GM12878 (cell line): ENCODE measurements at regions not wholly inside any gene's neighbourhood (a gene's known extent, or its start where the extent isn't known, plus 50 kb on each side); places are given as distances from the start of the nearest gene placed in this dataset.

Experiments used
- ATAC-seq: fragments of 200-7000 bp; cut with Tn5 transposase; 3 replicates; pipeline ENCODE4 v1.9.1; 2020; ENCODE audit warnings: mild to moderate bottlenecking, moderate library complexity
- BruUV-seq: library from RNA; stranded (reverse); fragments of 400-500 nt; replicated peaks from 2 replicates; lab custom pipeline; 2021; lab: Mats Ljungman, UMichigan
- CTCF ChIA-PET: fragments of 300-600 bp; sonication (Branson Sonifier 250); formaldehyde crosslinking; extraction: SDS; loops from one replicate; lab custom pipeline; 2021; ENCODE audit warnings: inconsistent platforms; lab: Yijun Ruan, JAX
- POLR2A ChIA-PET: fragments of 350-600 bp; formaldehyde crosslinking; extraction: SDS; loops from one replicate; lab custom pipeline; 2021; ENCODE audit warnings: inconsistent platforms; lab: Charles Lee
- RAD21 ChIA-PET: fragments of 300-600 bp; sonication (Branson Sonifier 250); formaldehyde crosslinking; loops from one replicate; lab custom pipeline; 2023; ENCODE audit warnings: antibody characterized with exemption; ENCODE audit not compliant: unreplicated experiment; lab: Charles Lee
- SMC1A ChIA-PET: fragments of 300-600 bp; sonication (Branson Sonifier 250); formaldehyde crosslinking; loops from one replicate; lab custom pipeline; 2023; ENCODE audit not compliant: unreplicated experiment, uncharacterized antibody; lab: Charles Lee
- DNase-seq: peaks from one replicate; pipeline ENCODE4 v3.0.0-alpha.2; 2011; ENCODE audit warnings: low read depth, low spot score
- FAIRE-seq: peaks from 3 replicates; lab custom pipeline; 2011; peaks lifted over from hg19 to GRCh38; lab: Jason Lieb, UNC
- H2AFZ ChIP-seq: 2 replicates; pipeline ENCODE4 v1.6.0; 2011; ENCODE audit warnings: low read depth, low read length, control low read depth; ENCODE audit not compliant: control insufficient read depth
- H3K27ac ChIP-seq: 2 replicates; pipeline ENCODE4 v1.5.1; 2011; ENCODE audit warnings: control low read depth; ENCODE audit not compliant: control insufficient read depth, insufficient read depth
- H3K27me3 ChIP-seq, 2 experiments: replicated peaks in 1 of 2; 2 replicates each; pipeline versions ENCODE4 v1.6.0 to v1.6.1; 2011; ENCODE audit warnings: low read length in 1 of 2; ENCODE audit not compliant: control insufficient read depth in 2 of 2, insufficient read depth in 2 of 2
- H3K36me3 ChIP-seq, 2 experiments: 2 replicates each; pipeline ENCODE4 v1.5.1; 2011; ENCODE audit warnings: low read length in 1 of 2; ENCODE audit not compliant: control insufficient read depth in 2 of 2, insufficient read depth in 2 of 2
- H3K4me1 ChIP-seq: 2 replicates; pipeline ENCODE4 v1.6.1; 2011; ENCODE audit warnings: mild to moderate bottlenecking, low read length, moderate library complexity, mixed read lengths; ENCODE audit not compliant: control insufficient read depth, insufficient read depth
- H3K4me2 ChIP-seq: 2 replicates; pipeline ENCODE4 v1.6.0; 2011; ENCODE audit warnings: control low read depth; ENCODE audit not compliant: control insufficient read depth, insufficient read depth
- H3K4me3 ChIP-seq: fragments of 200-600 bp; sonication (generic); 2 replicates; pipeline ENCODE4 v1.5.1; 2016
- H3K79me2 ChIP-seq: 2 replicates; pipeline ENCODE4 v1.6.0; 2011; ENCODE audit warnings: low read length; ENCODE audit not compliant: control insufficient read depth, insufficient read depth
- H3K9ac ChIP-seq: 2 replicates; pipeline ENCODE4 v1.8.0; 2011; ENCODE audit warnings: low read length, control low read depth, mixed read lengths; ENCODE audit not compliant: control insufficient read depth, insufficient read depth
- H3K9me3 ChIP-seq: replicated peaks from 3 replicates; pipeline ENCODE4 v1.5.1; 2011; ENCODE audit warnings: mild to moderate bottlenecking, low read length; ENCODE audit not compliant: control insufficient read depth, insufficient read depth
- H4K20me1 ChIP-seq: 2 replicates; pipeline ENCODE4 v1.6.0; 2011; ENCODE audit not compliant: control insufficient read depth, insufficient read depth
- BCL11A ChIP-seq: IDR thresholded peaks from 2 replicates; pipeline ENCODE4 v1.6.1; 2011; ENCODE audit warnings: low read depth, low read length
- BHLHE40 ChIP-seq, 2 experiments: fragments of 450-650 bp in 1 of 2; IDR thresholded peaks; 2 replicates each; pipeline ENCODE4 v1.6.1; 2011 to 2017; ENCODE audit warnings: low read depth in 2 of 2, borderline replicate concordance in 1 of 2, improper control_type of control experiment in 1 of 2, low read length in 1 of 2, mild to moderate bottlenecking in 1 of 2
- CBX5 ChIP-seq: sonication (generic); IDR thresholded peaks from 2 replicates; pipeline ENCODE4 v1.6.1; 2016; ENCODE audit warnings: low read depth, moderate library complexity, mild to moderate bottlenecking, inconsistent platforms
- CREM ChIP-seq: IDR thresholded peaks from 2 replicates; pipeline ENCODE4 v1.6.1; 2014; ENCODE audit warnings: antibody characterized with exemption, low read depth
- ESRRA ChIP-seq: IDR thresholded peaks from 2 replicates; pipeline ENCODE4 v1.6.1; 2012; ENCODE audit warnings: mild to moderate bottlenecking, low read length, improper control_type of control experiment
- JUNB ChIP-seq: IDR thresholded peaks from 2 replicates; pipeline ENCODE4 v1.6.1; 2016; ENCODE audit warnings: antibody characterized with exemption, mild to moderate bottlenecking
- MAX ChIP-seq: IDR thresholded peaks from 2 replicates; pipeline ENCODE4 v1.6.1; 2012; ENCODE audit warnings: low read depth, low read length, improper control_type of control experiment
- NBN ChIP-seq: fragments of 450-650 bp; IDR thresholded peaks from 2 replicates; pipeline ENCODE4 v1.6.1; 2016
- POLR2AphosphoS5 ChIP-seq: IDR thresholded peaks from 2 replicates; pipeline ENCODE4 v1.6.1; 2011; ENCODE audit warnings: mild to moderate bottlenecking, low read length, inconsistent platforms
- RBBP5 ChIP-seq: fragments of 200-600 bp; sonication (generic); conservative IDR thresholded peaks from 2 replicates; pipeline ENCODE4 v1.6.1; 2016
- RFX5 ChIP-seq: IDR thresholded peaks from 2 replicates; pipeline ENCODE4 v1.6.1; 2011; ENCODE audit warnings: low read depth, low read length, improper control_type of control experiment
- SIN3A ChIP-seq: IDR thresholded peaks from 2 replicates; pipeline ENCODE4 v1.6.1; 2012; ENCODE audit warnings: low read depth, low read length, improper control_type of control experiment
- SMAD5 ChIP-seq: IDR thresholded peaks from 2 replicates; pipeline ENCODE4 v1.6.1; 2016; ENCODE audit warnings: antibody characterized with exemption, low read depth
- TARDBP ChIP-seq: IDR thresholded peaks from 2 replicates; pipeline ENCODE4 v1.6.1; 2016; ENCODE audit warnings: borderline replicate concordance
- TCF3 ChIP-seq: IDR thresholded peaks from 2 replicates; pipeline ENCODE4 v1.6.1; 2012; ENCODE audit warnings: low read depth, mild to moderate bottlenecking, low read length, borderline replicate concordance; ENCODE audit not compliant: insufficient read depth
- USF2 ChIP-seq: IDR thresholded peaks from 2 replicates; pipeline ENCODE4 v1.6.1; 2011; ENCODE audit warnings: low read depth, low read length, improper control_type of control experiment, borderline replicate concordance
- WGBS: methylation state at CpG from one replicate; pipeline ENCODE4 v1.1.6; 2016; ENCODE audit warnings: low lambda C conversion rate; ENCODE audit not compliant: insufficient replicate concordance, insufficient coverage; ENCODE audit errors: missing lambda C conversion rate; 5-methylcytosine and 5-hydroxymethylcytosine counted together
- in situ Hi-C: fragments of 300-500 bp; cut with MboI; formaldehyde crosslinking; loops from 9 replicates; pipeline ENCODE4 v1.14.3; 2018; ENCODE audit warnings: mixed read lengths
- intact Hi-C: fragments of 100-400 bp; cut with micrococcal nuclease; formaldehyde crosslinking; loops from one replicate; pipeline ENCODE4 v1.14.2; 2022; ENCODE audit not compliant: unreplicated experiment
- TF ChIP-seq, protein P1 (sequence below), 3 experiments: IDR thresholded peaks in 2 of 3; conservative IDR thresholded peaks in 1 of 3; 2 replicates each; pipeline ENCODE4 v1.5.1; 2011; ENCODE audit warnings: low read depth in 3 of 3, low read length in 3 of 3, mild to moderate bottlenecking in 3 of 3, control low read depth in 2 of 3, moderate library complexity in 2 of 3, inconsistent platforms in 1 of 3, mixed read lengths in 1 of 3; ENCODE audit not compliant: control insufficient read depth in 2 of 3, insufficient read depth in 1 of 3; ENCODE audit errors: extremely low read depth in 1 of 3

GRCh38 chr15:77808075-77808474 is 175.4 kb upstream of the LINGO1 start:
- Histone ChIP-seq H2AFZ (no peak overlapping the region), H4K20me1 (no peaks in the 10 kb centered on the region), H3K27ac (no peak overlapping the region), H3K79me2 (no peaks in the 10 kb centered on the region), H3K9me3 (no peaks in the 10 kb centered on the region), H3K4me1 (no peaks in the 10 kb centered on the region), H3K27me3 (peaks cover 0 to 4% of the 10 kb centered on the region in 2 experiments; a peak in 2 of 4 replicates), H3K36me3 (no peaks in the 10 kb centered on the region), H3K4me3 (no peak overlapping the region), H3K9ac (no peak overlapping the region), H3K4me2 (no peak overlapping the region)
- SMC1A ChIA-PET, result no interaction called here
- TF ChIP-seq BCL11A (no peak), ESRRA (no peak), RFX5 (no peak), JUNB (no peak), NBN (no peak), TCF3 (no peak), SIN3A (no peak), USF2 (no peak), CREM (no peak)
- no TSS peak for BruUV-seq
- WGBS, result 25% methylated on average over 6 of the region's 7 CpGs
- RAD21 ChIA-PET, result no interaction called here
- FAIRE-seq (no peak), DNase-seq (no peak), ATAC-seq (no peak)
- intact Hi-C loops (no loop called here), in situ Hi-C loops (loop anchor here (25.0 kb wide), 1 partner anchor 171 kb away; the partner anchor contains the start of gene LINGO1)
- POLR2A ChIA-PET, result no interaction called here
- CTCF ChIA-PET, result no interaction called here

GRCh38 chr15:77807611-77808010 is 174.9 kb upstream of the LINGO1 start:
- Histone ChIP-seq H3K4me3 (no peak overlapping the region), H3K27me3 (peaks cover 0 to 4% of the 10 kb centered on the region in 2 experiments; a peak in 2 of 4 replicates), H3K9ac (no peak overlapping the region), H3K9me3 (no peaks in the 10 kb centered on the region), H4K20me1 (no peaks in the 10 kb centered on the region), H3K4me1 (no peaks in the 10 kb centered on the region), H3K27ac (no peak overlapping the region), H3K36me3 (no peaks in the 10 kb centered on the region), H3K4me2 (no peak overlapping the region), H3K79me2 (no peaks in the 10 kb centered on the region), H2AFZ (no peak overlapping the region)
- in situ Hi-C loops (loop anchor here (25.0 kb wide), 1 partner anchor 170 kb away; the partner anchor contains the start of gene LINGO1), intact Hi-C loops (no loop called here)
- RAD21 ChIA-PET, result no interaction called here
- no peak for ATAC-seq
- POLR2A ChIA-PET, result no interaction called here
- CTCF ChIA-PET, result no interaction called here
- no peak for FAIRE-seq
- no peak for DNase-seq
- WGBS, result 51% methylated on average over 9 of the region's 9 CpGs
- SMC1A ChIA-PET, result no interaction called here
- BruUV-seq, result no TSS peak
- TF ChIP-seq BHLHE40 (IDR thresholded peaks at IDR 0.05; ENCODE audit: borderline replicate concordance in 1 of 2, low read depth in 2 of 2, low read length in 1 of 2) (no peak), MAX (no peak), SMAD5 (no peak), TARDBP (no peak), RBBP5 (no peak), CBX5 (no peak), USF2 (no peak), POLR2AphosphoS5 (no peak)
- TF ChIP-seq, protein P1, sequence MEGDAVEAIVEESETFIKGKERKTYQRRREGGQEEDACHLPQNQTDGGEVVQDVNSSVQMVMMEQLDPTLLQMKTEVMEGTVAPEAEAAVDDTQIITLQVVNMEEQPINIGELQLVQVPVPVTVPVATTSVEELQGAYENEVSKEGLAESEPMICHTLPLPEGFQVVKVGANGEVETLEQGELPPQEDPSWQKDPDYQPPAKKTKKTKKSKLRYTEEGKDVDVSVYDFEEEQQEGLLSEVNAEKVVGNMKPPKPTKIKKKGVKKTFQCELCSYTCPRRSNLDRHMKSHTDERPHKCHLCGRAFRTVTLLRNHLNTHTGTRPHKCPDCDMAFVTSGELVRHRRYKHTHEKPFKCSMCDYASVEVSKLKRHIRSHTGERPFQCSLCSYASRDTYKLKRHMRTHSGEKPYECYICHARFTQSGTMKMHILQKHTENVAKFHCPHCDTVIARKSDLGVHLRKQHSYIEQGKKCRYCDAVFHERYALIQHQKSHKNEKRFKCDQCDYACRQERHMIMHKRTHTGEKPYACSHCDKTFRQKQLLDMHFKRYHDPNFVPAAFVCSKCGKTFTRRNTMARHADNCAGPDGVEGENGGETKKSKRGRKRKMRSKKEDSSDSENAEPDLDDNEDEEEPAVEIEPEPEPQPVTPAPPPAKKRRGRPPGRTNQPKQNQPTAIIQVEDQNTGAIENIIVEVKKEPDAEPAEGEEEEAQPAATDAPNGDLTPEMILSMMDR (IDR thresholded peaks at IDR 0.05 in 2 of 3, conservative IDR thresholded peaks at IDR 0.05 in 1 of 3; ENCODE audit: control insufficient read depth in 2 of 3, extremely low read depth in 1 of 3, insufficient read depth in 1 of 3, low read depth in 3 of 3, low read length in 3 of 3), result no peak
